HG02642 (cell line): ENCODE measurements at regions not wholly inside any gene's neighbourhood (a gene's known extent, or its start where the extent isn't known, plus 50 kb on each side); places are given as distances from the start of the nearest gene placed in this dataset.

ENCODE experiments used
- ATAC-seq: cut with Tn5 transposase; IDR thresholded peaks from one replicate; pipeline ENCODE4 v1.9.1; 2021; ENCODE audit warnings: mild to moderate bottlenecking; ENCODE audit not compliant: unreplicated experiment, poor library complexity

GRCh38 chr11:127193950-127194349, 193.4 kb upstream of the KIRREL3 start:
- no peak for ATAC-seq

DNA sequence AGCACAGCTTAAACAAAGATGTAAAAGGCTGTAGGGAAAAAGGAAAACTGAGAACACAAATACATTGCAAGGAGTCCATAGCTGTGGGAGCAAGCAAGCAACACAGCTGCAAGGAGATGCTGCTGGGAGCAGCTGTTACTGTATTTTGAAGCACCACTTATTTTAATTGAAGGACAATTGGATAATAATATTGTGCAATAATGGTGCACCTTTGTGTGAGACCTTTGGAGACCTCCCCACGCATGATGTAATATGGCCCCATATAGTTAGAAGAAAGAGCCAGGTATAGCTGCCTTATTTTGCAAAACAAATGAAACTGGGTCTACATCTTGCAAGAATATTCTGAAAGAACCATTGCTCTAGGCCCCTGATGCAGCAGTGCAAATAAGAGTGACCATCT, 191.1 kb upstream of the KIRREL3 start:
- ATAC-seq: no peak

DNA sequence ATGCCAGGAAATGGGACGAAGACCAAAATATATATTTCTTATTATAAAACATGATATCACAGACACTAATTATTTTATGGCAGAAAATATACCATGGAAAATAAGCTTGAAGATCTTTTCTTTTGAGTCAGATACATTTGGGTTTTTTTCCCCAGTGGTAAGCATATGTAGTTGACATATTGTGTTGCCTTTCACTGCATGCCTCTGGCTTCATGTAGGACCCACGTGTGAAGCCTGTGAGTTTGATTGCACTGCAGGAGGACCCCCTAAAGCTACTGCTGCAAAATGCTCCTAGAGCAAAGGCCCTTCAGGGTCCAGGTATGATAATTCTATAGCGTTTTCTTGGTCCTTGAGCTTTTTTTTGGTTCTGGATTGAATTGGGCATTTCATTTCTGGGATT, 190.7 kb upstream of the KIRREL3 start:
- ATAC-seq: no peak

DNA sequence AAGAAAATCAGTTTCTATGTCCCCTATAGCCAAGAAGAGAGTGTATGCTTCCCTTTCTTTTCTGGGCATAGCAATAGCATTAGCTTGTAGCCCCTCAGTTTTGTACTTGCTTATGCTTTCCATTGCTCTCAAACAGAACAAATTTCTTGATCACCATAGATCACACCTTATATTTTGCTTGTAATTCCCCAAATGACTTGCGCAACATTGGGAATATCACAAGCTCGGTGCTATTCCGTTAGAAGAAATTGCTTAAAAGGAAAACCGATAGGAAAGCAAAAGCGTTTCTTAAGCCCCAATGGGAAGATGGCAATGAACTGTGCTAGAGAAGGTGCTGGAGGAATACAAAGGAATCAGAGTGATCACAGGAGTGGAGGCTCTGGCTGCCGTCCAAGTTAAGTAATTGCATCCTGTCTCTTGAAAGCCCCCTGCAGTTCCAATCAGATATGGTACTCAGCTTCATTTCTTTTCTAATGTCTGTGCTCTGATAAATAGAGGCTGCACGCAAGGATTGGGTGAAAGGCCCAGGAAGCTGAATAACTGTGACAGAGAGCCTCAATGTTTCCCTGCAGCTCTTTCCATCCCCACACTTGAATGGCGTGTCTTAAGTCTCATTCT, 182.1 kb upstream of the KIRREL3 start:
- ATAC-seq: no peak

- ATAC-seq: no peak
Observed at GRCh38 chr11:127157225-127157624, 156.7 kb upstream of the KIRREL3 start.

- ATAC-seq: no peak
Observed at GRCh38 chr11:127149410-127149809, 148.8 kb upstream of the KIRREL3 start.

- no peak for ATAC-seq
Observed at GRCh38 chr11:127143251-127143650, 142.7 kb upstream of the KIRREL3 start.

GRCh38 chr11:127138613-127139012, 138.0 kb upstream of the KIRREL3 start:
- no peak for ATAC-seq

- no peak for ATAC-seq
Observed at GRCh38 chr11:127137771-127138280, 137.3 kb upstream of the KIRREL3 start.

GRCh38 chr11:127136438-127136837, 135.9 kb upstream of the KIRREL3 start:
- no peak for ATAC-seq

DNA sequence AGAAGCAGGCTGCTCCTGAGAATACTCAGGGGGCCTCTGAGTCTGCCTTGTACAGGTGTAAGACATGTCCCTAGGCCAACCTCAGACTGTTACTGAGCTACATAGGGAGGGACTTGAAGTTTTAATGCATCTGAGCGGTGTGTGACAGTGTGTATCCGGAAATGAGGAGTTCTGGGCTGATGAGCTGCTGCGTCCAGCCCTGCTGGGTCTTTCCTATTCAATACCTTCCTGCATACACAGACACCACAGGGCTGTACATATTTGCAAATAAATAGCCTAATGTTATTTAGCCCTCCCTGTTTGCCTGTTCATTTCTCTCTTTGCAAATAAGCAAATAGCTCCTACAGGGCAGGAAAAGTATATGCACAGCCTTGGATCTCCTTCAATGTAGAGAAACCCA, 134.7 kb upstream of the KIRREL3 start:
- no peak for ATAC-seq

DNA sequence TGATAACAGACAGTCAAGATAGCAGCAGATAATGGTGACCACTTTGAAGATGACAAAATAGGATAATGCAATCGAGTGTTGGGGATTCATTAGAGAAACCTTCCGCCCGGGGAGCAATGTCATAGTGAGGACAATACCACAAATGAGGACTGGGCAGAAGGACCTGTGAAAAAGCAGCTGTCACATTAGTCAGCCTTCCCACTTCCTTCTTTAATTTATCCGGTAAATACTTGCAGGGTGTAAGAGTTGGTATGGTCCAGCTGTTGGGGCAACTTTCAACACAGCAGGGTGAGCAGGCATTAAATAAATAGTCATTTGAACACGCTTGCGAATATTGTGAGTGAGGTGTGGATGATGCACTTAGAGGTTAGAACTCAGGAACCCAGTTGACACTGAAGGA, 132.5 kb upstream of the KIRREL3 start:
- ATAC-seq: no peak

DNA sequence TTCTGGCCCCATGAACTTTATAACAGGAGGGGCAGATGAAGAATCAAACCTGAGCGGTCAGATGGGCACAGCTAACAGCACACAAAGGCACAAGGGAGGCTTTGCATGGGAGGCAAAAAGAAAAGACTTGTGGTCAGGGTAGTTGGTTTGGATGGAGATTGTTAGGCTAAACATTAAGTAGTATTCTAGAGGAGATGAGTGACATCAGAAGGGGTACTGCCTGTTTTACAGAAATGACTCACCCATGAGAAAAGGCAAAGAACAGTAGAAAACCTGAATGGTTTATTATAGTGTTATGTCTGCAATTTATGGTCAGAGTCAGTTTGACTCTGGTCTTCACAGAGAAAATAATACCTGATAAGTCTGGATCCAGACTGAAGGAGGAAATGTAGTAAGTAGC, 129.8 kb upstream of the KIRREL3 start:
- ATAC-seq: no peak

GRCh38 chr11:127126986-127127385, 126.4 kb upstream of the KIRREL3 start:
- no peak for ATAC-seq

DNA sequence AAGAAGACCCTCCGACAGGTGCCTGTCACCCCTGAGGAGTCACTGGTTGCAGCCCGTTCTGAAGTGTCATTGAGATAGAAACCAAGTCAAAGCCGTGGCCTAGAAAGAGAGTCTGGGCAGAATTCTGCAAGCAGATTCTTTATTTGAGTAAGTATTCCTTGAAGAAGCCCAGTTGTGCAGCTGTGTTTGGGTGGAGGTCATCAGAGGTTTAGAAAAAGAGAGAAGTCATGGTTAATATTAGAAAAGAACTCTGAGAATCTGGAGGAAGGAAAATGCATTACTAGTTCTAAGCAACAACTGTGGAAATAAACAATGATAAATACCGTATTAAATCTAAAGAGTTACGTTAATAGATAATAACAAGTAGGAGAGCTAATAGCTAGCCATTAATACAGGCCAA, 118.8 kb upstream of the KIRREL3 start:
- no peak for ATAC-seq

GRCh38 chr11:127118811-127119210, 118.2 kb upstream of the KIRREL3 start:
- ATAC-seq: no peak

- no peak for ATAC-seq
Observed at GRCh38 chr11:127117231-127117739, 116.7 kb upstream of the KIRREL3 start.

GRCh38 chr11:127115844-127116243, 115.3 kb upstream of the KIRREL3 start:
- ATAC-seq: no peak

DNA sequence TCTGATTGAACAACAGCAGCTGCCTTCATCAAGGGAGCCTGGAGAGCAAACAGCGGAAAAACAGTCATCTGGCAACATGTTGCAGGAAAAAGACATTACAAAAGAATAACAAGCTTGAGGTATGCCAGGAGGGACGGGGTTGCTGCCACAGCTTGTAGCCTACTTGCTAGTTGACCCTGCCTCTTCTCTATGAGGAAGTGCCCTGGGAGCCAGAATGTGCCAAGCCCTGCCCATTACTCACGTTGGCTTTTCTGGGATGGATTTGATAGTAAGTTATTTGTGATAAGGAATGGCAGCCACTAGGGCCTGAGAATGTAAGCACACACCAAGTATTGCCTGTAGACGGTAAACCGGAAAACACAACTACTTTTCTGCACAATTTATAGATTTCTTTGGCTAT, 113.5 kb upstream of the KIRREL3 start:
- ATAC-seq: no peak

- ATAC-seq: no peak
Observed at GRCh38 chr11:127110542-127110941, 110.0 kb upstream of the KIRREL3 start.

- no peak for ATAC-seq
Observed at GRCh38 chr11:127109796-127110480, 109.4 kb upstream of the KIRREL3 start.

- ATAC-seq: no peak
Observed at GRCh38 chr11:127108838-127109237, 108.3 kb upstream of the KIRREL3 start.
